ENCODE measurements at regions not wholly inside any gene's neighbourhood (a gene's known extent, or its start where the extent isn't known, plus 50 kb on each side); places are given as distances from the start of the nearest gene placed in this dataset.

DNA sequence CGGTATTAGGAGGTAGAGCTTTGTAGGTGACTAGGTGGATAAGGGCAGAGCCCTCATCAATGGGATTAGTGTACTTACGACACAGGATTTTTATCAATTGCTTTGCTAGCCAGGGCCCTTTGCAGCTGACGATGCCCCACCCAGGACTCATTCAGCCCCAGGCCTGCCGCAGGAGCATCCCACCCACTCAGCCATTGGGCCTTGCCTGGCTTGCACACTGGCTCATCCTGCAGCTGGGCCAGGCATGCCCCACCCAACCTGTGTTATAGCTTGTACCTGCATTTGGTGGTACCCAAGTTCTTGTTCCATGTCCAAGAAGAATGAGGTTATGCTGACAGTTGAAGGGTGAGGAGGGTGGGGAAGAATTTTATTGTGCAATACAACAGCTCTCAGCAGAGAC lies 317.5 kb downstream of the PPARGC1A start:
- H3K27me3 ChIP-seq (ENCODE audit: control insufficient read depth, insufficient read depth, low read length) = no peaks in the 10 kb centered on the region
- H3K27ac ChIP-seq = no peak overlapping the region
- H2AFZ ChIP-seq = no peak overlapping the region
- no peaks in the 10 kb centered on the region for H3K4me1 ChIP-seq
- H3K36me3 ChIP-seq (ENCODE audit: control insufficient read depth, insufficient read depth, low read length) = no peaks in the 10 kb centered on the region
- TF ChIP-seq CTCF (IDR thresholded peaks at IDR 0.05) = no peak
- no peaks in the 10 kb centered on the region for H3K79me2 ChIP-seq
- H3K9ac ChIP-seq = no peak overlapping the region
- H3K4me2 ChIP-seq (ENCODE audit: low read length) = no peak overlapping the region
- no peak overlapping the region for H3K4me3 ChIP-seq (ENCODE audit: low read depth, low read length)
- H3K9me3 ChIP-seq (ENCODE audit: control insufficient read depth, low read length) = no peaks in the 10 kb centered on the region

- Histone ChIP-seq H3K9ac (no peak overlapping the region), H3K79me2 (no peaks in the 10 kb centered on the region), H3K4me1 (no peaks in the 10 kb centered on the region), H3K27me3 (ENCODE audit: control insufficient read depth, insufficient read depth, low read length) (no peaks in the 10 kb centered on the region), H3K27ac (no peak overlapping the region), H3K4me3 (ENCODE audit: low read depth, low read length) (no peak overlapping the region), H2AFZ (no peak overlapping the region), H3K9me3 (ENCODE audit: control insufficient read depth, low read length) (no peaks in the 10 kb centered on the region), H3K36me3 (ENCODE audit: control insufficient read depth, insufficient read depth, low read length) (no peaks in the 10 kb centered on the region), H3K4me2 (ENCODE audit: low read length) (no peak overlapping the region)
- TF ChIP-seq CTCF (IDR thresholded peaks at IDR 0.05) = no peak
Observed at GRCh38 chr4:23567338-23567737, 322.5 kb downstream of the PPARGC1A start.

GRCh38 chr4:23560748-23561147 lies 329.1 kb downstream of the PPARGC1A start:
- Histone ChIP-seq H3K9ac (no peak overlapping the region), H2AFZ (no peak overlapping the region), H3K4me3 (ENCODE audit: low read depth, low read length) (no peak overlapping the region), H3K4me1 (no peaks in the 10 kb centered on the region), H3K9me3 (ENCODE audit: control insufficient read depth, low read length) (no peaks in the 10 kb centered on the region), H3K79me2 (no peaks in the 10 kb centered on the region), H3K27ac (no peak overlapping the region), H3K27me3 (ENCODE audit: control insufficient read depth, insufficient read depth, low read length) (no peaks in the 10 kb centered on the region), H3K4me2 (ENCODE audit: low read length) (no peak overlapping the region), H3K36me3 (ENCODE audit: control insufficient read depth, insufficient read depth, low read length) (no peaks in the 10 kb centered on the region)
- TF ChIP-seq CTCF (IDR thresholded peaks at IDR 0.05) = no peak

GRCh38 chr4:23558101-23558500 lies 331.7 kb downstream of the PPARGC1A start:
- Histone ChIP-seq H3K27ac (no peak overlapping the region), H3K4me2 (ENCODE audit: low read length) (no peak overlapping the region), H3K9me3 (ENCODE audit: control insufficient read depth, low read length) (no peaks in the 10 kb centered on the region), H3K79me2 (no peaks in the 10 kb centered on the region), H3K9ac (no peak overlapping the region), H3K4me1 (no peaks in the 10 kb centered on the region), H3K4me3 (ENCODE audit: low read depth, low read length) (no peak overlapping the region), H2AFZ (no peak overlapping the region), H3K27me3 (ENCODE audit: control insufficient read depth, insufficient read depth, low read length) (no peaks in the 10 kb centered on the region), H3K36me3 (ENCODE audit: control insufficient read depth, insufficient read depth, low read length) (no peaks in the 10 kb centered on the region)
- TF ChIP-seq CTCF (IDR thresholded peaks at IDR 0.05) = no peak

DNA sequence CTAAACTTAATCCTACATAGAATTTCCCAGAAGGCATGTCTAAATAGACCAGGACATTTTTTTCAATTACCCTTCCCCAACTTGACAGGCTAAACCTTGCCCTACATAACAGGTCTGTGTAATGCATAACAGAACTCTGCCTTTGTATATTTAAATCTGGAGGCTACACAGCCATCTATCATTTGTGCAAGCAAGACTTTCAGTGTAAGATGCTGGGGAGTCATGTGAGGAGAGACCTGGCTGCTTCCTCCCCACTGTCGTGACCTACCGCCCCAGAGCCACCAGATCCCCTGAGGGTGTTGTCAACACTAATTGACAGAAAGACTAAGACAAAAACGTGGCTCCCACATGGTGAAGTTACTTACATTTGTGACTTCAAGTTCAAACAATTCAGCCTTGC lies 342.2 kb downstream of the PPARGC1A start:
- H3K4me3 ChIP-seq (ENCODE audit: low read depth, low read length) = no peak overlapping the region
- H3K9me3 ChIP-seq (ENCODE audit: control insufficient read depth, low read length) = no peaks in the 10 kb centered on the region
- no peaks in the 10 kb centered on the region for H3K79me2 ChIP-seq
- no peak overlapping the region for H3K27ac ChIP-seq
- H3K36me3 ChIP-seq (ENCODE audit: control insufficient read depth, insufficient read depth, low read length) = no peaks in the 10 kb centered on the region
- no peak overlapping the region for H3K4me2 ChIP-seq (ENCODE audit: low read length)
- no peak overlapping the region for H3K9ac ChIP-seq
- H2AFZ ChIP-seq = no peak overlapping the region
- no peaks in the 10 kb centered on the region for H3K4me1 ChIP-seq
- no peak for TF ChIP-seq CTCF (IDR thresholded peaks at IDR 0.05)
- no peaks in the 10 kb centered on the region for H3K27me3 ChIP-seq (ENCODE audit: control insufficient read depth, insufficient read depth, low read length)
